Natural killer cell (primary cell): ENCODE measurements at regions not wholly inside any gene's neighbourhood (a gene's known extent, or its start where the extent isn't known, plus 50 kb on each side); places are given as distances from the start of the nearest gene placed in this dataset.

Source experiments
- ATAC-seq, 3 donors: fragments of 150-1000 bp in 2 of 3; fragments of 200-7000 bp in 1 of 3; cut with Tn5 transposase; 1 replicate in 1 of 3; 2 replicates in 2 of 3; pipeline ENCODE4 v1.10.0; 2021; ENCODE audit warnings: mild to moderate bottlenecking in 2 of 3, moderate library complexity in 2 of 3
- DNase-seq, 2 donors: peaks; one replicate each; pipeline versions ENCODE4 v3.0.0 to v3.0.0-alpha.2; 2013 to 2021; ENCODE audit warnings: mixed read lengths in 1 of 2
- H3K27ac ChIP-seq: one replicate; pipeline ENCODE4 v1.5.1; 2013; ENCODE audit warnings: mild to moderate bottlenecking, low read length
- H3K27me3 ChIP-seq: one replicate; pipeline ENCODE4 v1.6.1; 2013; ENCODE audit warnings: low read length; ENCODE audit not compliant: control insufficient read depth, insufficient read depth
- H3K36me3 ChIP-seq: one replicate; pipeline ENCODE4 v1.6.1; 2013; ENCODE audit warnings: low read length; ENCODE audit not compliant: control insufficient read depth, insufficient read depth
- H3K4me1 ChIP-seq: one replicate; pipeline ENCODE4 v1.6.1; 2013; ENCODE audit warnings: low read length; ENCODE audit not compliant: control insufficient read depth, insufficient read depth
- H3K4me3 ChIP-seq: one replicate; pipeline ENCODE4 v1.5.1; 2013; ENCODE audit warnings: low read length
- H3K9me3 ChIP-seq: one replicate; pipeline ENCODE4 v1.6.1; 2013; ENCODE audit warnings: low read length; ENCODE audit not compliant: control insufficient read depth, insufficient read depth
- H3K27ac Mint-ChIP-seq, 2 donors: one replicate each; pipeline ENCODE4 v1.8.0; 2022; ENCODE audit warnings: mild to moderate bottlenecking in 2 of 2, mixed read lengths in 2 of 2, moderate library complexity in 1 of 2
- H3K27me3 Mint-ChIP-seq, 2 donors: one replicate each; pipeline ENCODE4 v1.8.0; 2022; ENCODE audit warnings: low read depth in 2 of 2, mixed read lengths in 2 of 2
- H3K36me3 Mint-ChIP-seq: one replicate; pipeline ENCODE4 v1.8.0; 2022; ENCODE audit warnings: mixed read lengths
- H3K4me1 Mint-ChIP-seq, 2 donors: one replicate each; pipeline ENCODE4 v1.8.0; 2022; ENCODE audit warnings: mixed read lengths in 2 of 2
- H3K4me3 Mint-ChIP-seq: one replicate; pipeline ENCODE4 v1.8.0; 2022; ENCODE audit warnings: mild to moderate bottlenecking, moderate library complexity, mixed read lengths
- H3K9me3 Mint-ChIP-seq, 2 donors: one replicate each; pipeline ENCODE4 v1.8.0; 2022; ENCODE audit warnings: mixed read lengths in 2 of 2
- CTCF ChIP-seq: fragments of 200-600 bp; IDR thresholded peaks from one replicate; pipeline ENCODE4 v1.8.0; 2022; ENCODE audit warnings: antibody characterized with exemption
- WGBS: methylation state at CpG from one replicate; pipeline ENCODE4 v1.1.7; 2013; ENCODE audit warnings: missing lambda C conversion rate; ENCODE audit not compliant: insufficient coverage; 5-methylcytosine and 5-hydroxymethylcytosine counted together
- intact Hi-C: fragments of 100-400 bp; cut with micrococcal nuclease; formaldehyde crosslinking; loops from one replicate; pipeline ENCODE4 v1.14.2; 2022

- no peaks in the 10 kb centered on the region for H3K36me3 Mint-ChIP-seq
- H3K9me3 ChIP-seq, result no peaks in the 10 kb centered on the region
- no peak for ATAC-seq
These were observed 96.1 kb downstream of the RPL22L1 start for GRCh38 chr3:170773682-170774425.

GRCh38 chr3:170772175-170772574 lies 97.8 kb downstream of the RPL22L1 start:
- H3K4me1 ChIP-seq, result peaks cover 21% of the 10 kb centered on the region
- H3K27me3 ChIP-seq, result no peaks in the 10 kb centered on the region
- no peak for TF ChIP-seq CTCF
- intact Hi-C loops, result no loop called here
- Mint-ChIP-seq H3K9me3 (no peaks in the 10 kb centered on the region), H3K36me3 (no peaks in the 10 kb centered on the region), H3K4me1 (peaks cover 20 to 21% of the 10 kb centered on the region in 2 donors), H3K27me3 (peaks cover 0 to 10% of the 10 kb centered on the region in 2 donors), H3K27ac (no peak overlapping the region), H3K4me3 (no peak overlapping the region)
- H3K27ac ChIP-seq, result no peak overlapping the region
- no peak for DNase-seq
- no peaks in the 10 kb centered on the region for H3K36me3 ChIP-seq
- H3K4me3 ChIP-seq, result no peak overlapping the region
- ATAC-seq, result no peak
- no peaks in the 10 kb centered on the region for H3K9me3 ChIP-seq
- WGBS, result no CpG with 5 or more reads among the region's 1 CpG

More at GRCh38 chr3:170773682-170774425, 96.1 kb downstream of the RPL22L1 start:
- Histone ChIP-seq H3K36me3 (no peaks in the 10 kb centered on the region), H3K4me1 (peaks cover 6% of the 10 kb centered on the region), H3K27me3 (no peaks in the 10 kb centered on the region), H3K27ac (no peak overlapping the region), H3K4me3 (no peak overlapping the region)
- Mint-ChIP-seq H3K4me1 (peaks cover 3 to 4% of the 10 kb centered on the region in 2 donors), H3K4me3 (no peak overlapping the region), H3K9me3 (no peaks in the 10 kb centered on the region), H3K27me3 (peaks cover 3 to 17% of the 10 kb centered on the region in 2 donors), H3K27ac (no peak overlapping the region)
- no peak for DNase-seq
- 79% methylated on average over 3 of the region's 4 CpGs for WGBS
- TF ChIP-seq CTCF, result no peak
- intact Hi-C loops, result no loop called here

GRCh38 chr3:170768334-170768801 lies 101.6 kb downstream of the RPL22L1 start:
- ATAC-seq, result peak; percentile 78 to 98 (median 85)

More at GRCh38 chr3:170768334-170768801, 101.6 kb downstream of the RPL22L1 start:
- H3K4me3 Mint-ChIP-seq, result peak overlapping the region; percentile 72
- Histone ChIP-seq H3K4me1 (peaks cover 24% of the 10 kb centered on the region), H3K36me3 (no peaks in the 10 kb centered on the region), H3K27me3 (no peaks in the 10 kb centered on the region), H3K9me3 (no peaks in the 10 kb centered on the region), H3K4me3 (no peak overlapping the region), H3K27ac (no peak overlapping the region)
- intact Hi-C loops, result no loop called here
- no peak for TF ChIP-seq CTCF
- no peaks in the 10 kb centered on the region for H3K36me3 Mint-ChIP-seq
- peak overlapping the region; percentile 43 to 51 for H3K27ac Mint-ChIP-seq
- H3K9me3 Mint-ChIP-seq, result no peaks in the 10 kb centered on the region
- no peaks in the 10 kb centered on the region for H3K27me3 Mint-ChIP-seq
- peaks cover 35 to 39% of the 10 kb centered on the region in 2 donors for H3K4me1 Mint-ChIP-seq
- WGBS, result 67% methylated on average over 1 of the region's 2 CpGs
- peak; percentile 13 to 18 for DNase-seq
